ENCODE measurements at regions not wholly inside any gene's neighbourhood (a gene's known extent, or its start where the extent isn't known, plus 50 kb on each side); places are given as distances from the start of the nearest gene placed in this dataset.
"Not testable (repeated sequence)": the region's sequence is repeated elsewhere in the genome, so short reads cannot be mapped to it uniquely, and the experiment has no call there.

GRCh38 chr22:25407226-25407858, 157.1 kb upstream of the GRK3 start:
- no peak for TF ChIP-seq CTCF (conservative IDR thresholded peaks at IDR 0.05; ENCODE audit: low read depth, low read length)
- no peak for DNase-seq (ENCODE audit: low read depth)
- H3K4me3 ChIP-seq (ENCODE audit: low read depth, low read length): no peak overlapping the region

- H3K4me3 ChIP-seq (ENCODE audit: low read depth, low read length): no peak overlapping the region
- no peak for TF ChIP-seq CTCF (conservative IDR thresholded peaks at IDR 0.05; ENCODE audit: low read depth, low read length)
- no peak for DNase-seq (ENCODE audit: low read depth)
Observed at GRCh38 chr22:25407859-25408229, 156.6 kb upstream of the GRK3 start.

- H3K4me3 ChIP-seq (ENCODE audit: low read depth, low read length): no peak overlapping the region
- no peak for DNase-seq (ENCODE audit: low read depth)
- TF ChIP-seq CTCF (conservative IDR thresholded peaks at IDR 0.05; ENCODE audit: low read depth, low read length): no peak
Observed at GRCh38 chr22:25409240-25409639, 155.2 kb upstream of the GRK3 start.

- DNase-seq (ENCODE audit: low read depth): no peak
- H3K4me3 ChIP-seq (ENCODE audit: low read depth, low read length): no peak overlapping the region
- no peak for TF ChIP-seq CTCF (conservative IDR thresholded peaks at IDR 0.05; ENCODE audit: low read depth, low read length)
Observed at GRCh38 chr22:25410849-25411248, 153.6 kb upstream of the GRK3 start.

- no peak for TF ChIP-seq CTCF (conservative IDR thresholded peaks at IDR 0.05; ENCODE audit: low read depth, low read length)
- no peak for DNase-seq (ENCODE audit: low read depth)
- no peak overlapping the region for H3K4me3 ChIP-seq (ENCODE audit: low read depth, low read length)
Observed at GRCh38 chr22:25413620-25414019, 150.9 kb upstream of the GRK3 start.

- not testable (repeated sequence) for DNase-seq (ENCODE audit: low read depth); H3K4me3 ChIP-seq (ENCODE audit: low read depth, low read length)
Observed at GRCh38 chr22:25415731-25416130, 148.7 kb upstream of the GRK3 start.

GRCh38 chr22:25417826-25418225, 146.6 kb upstream of the GRK3 start:
- not testable (repeated sequence) for DNase-seq (ENCODE audit: low read depth); H3K4me3 ChIP-seq (ENCODE audit: low read depth, low read length)

- TF ChIP-seq CTCF (conservative IDR thresholded peaks at IDR 0.05; ENCODE audit: low read depth, low read length): no peak
- no peak for DNase-seq (ENCODE audit: low read depth)
- no peak overlapping the region for H3K4me3 ChIP-seq (ENCODE audit: low read depth, low read length)
Observed at GRCh38 chr22:25419247-25420113, 145.0 kb upstream of the GRK3 start.

- DNase-seq (ENCODE audit: low read depth); H3K4me3 ChIP-seq (ENCODE audit: low read depth, low read length): not testable (repeated sequence)
Observed at GRCh38 chr22:25420114-25420441, 144.4 kb upstream of the GRK3 start.

All from epithelial cell of proximal tubule (primary cell).